GM12891 (cell line): ENCODE measurements at regions not wholly inside any gene's neighbourhood (a gene's known extent, or its start where the extent isn't known, plus 50 kb on each side); places are given as distances from the start of the nearest gene placed in this dataset.

ENCODE experiments used
- DNase-seq: peaks from one replicate; pipeline ENCODE4 v3.0.0; 2011; ENCODE audit warnings: low spot score; ENCODE audit not compliant: insufficient read length
- FAIRE-seq: peaks from 2 replicates; lab custom pipeline; 2011; peaks lifted over from hg19 to GRCh38; lab: Jason Lieb, UNC
- PAX5 ChIP-seq: IDR thresholded peaks from 2 replicates; pipeline ENCODE4 v1.6.1; 2011; ENCODE audit warnings: low read length, moderate library complexity, mild to moderate bottlenecking; ENCODE audit not compliant: insufficient read depth, severe bottlenecking
- POLR2A ChIP-seq: IDR thresholded peaks from 2 replicates; pipeline ENCODE4 v1.6.1; 2011; ENCODE audit warnings: low read depth, low read length, control low read depth
- POLR2AphosphoS5 ChIP-seq: IDR thresholded peaks from 2 replicates; pipeline ENCODE4 v1.6.1; 2011; ENCODE audit warnings: low read depth, low read length, control low read depth
- POU2F2 ChIP-seq: IDR thresholded peaks from 2 replicates; pipeline ENCODE4 v1.6.1; 2011; ENCODE audit warnings: low read depth, mild to moderate bottlenecking, control low read depth, low read length, moderate library complexity
- SPI1 ChIP-seq: IDR thresholded peaks from 2 replicates; pipeline ENCODE4 v1.6.1; 2011; ENCODE audit warnings: low read depth, low read length, control low read depth
- TAF1 ChIP-seq: IDR thresholded peaks from 2 replicates; pipeline ENCODE4 v1.6.1; 2011; ENCODE audit warnings: low read depth, low read length, control low read depth

DNA sequence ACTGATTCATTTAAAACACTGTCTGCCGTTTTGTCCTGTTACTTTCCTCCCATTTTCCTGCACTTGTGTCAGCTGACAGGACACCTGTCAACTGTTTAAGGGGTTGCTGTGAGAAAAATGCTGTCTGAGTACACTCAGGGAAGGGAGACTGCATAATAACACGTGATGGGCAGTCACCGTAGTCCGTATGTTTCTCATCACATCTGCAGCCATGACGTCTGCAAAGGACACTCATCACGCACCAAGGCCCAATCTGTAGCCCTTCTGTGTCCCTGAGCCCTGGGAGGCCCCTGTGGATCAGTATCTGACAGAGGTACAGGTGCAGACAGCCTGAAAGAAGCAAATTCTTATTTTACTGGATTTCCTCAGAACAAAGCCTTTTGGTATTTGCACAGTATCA is 396.3 kb downstream of the YTHDC2 start:
- no peak for TF ChIP-seq POLR2AphosphoS5
- DNase-seq (no peak), FAIRE-seq (no peak)

DNA sequence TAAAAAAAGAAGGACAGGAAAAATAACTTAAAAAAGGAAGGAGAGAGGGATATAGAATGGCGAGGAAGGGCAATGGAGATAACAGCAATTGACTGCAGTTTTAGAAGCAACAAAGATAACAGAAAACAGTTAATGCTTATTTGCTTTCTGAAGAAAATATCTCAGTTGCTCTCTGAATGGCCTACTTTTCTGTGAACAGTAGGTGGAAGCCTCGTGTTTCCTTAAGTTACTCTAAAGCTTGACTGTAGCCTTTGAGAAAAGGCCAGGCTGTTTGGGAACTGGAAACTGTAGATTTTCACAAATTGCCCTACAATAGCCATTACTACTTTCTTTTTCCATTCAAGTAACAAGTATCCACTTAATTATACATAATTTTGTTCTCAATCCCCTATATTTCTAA is 404.5 kb downstream of the YTHDC2 start:
- FAIRE-seq (no peak), DNase-seq (no peak)
- TF ChIP-seq POU2F2 (no peak), POLR2A (no peak), SPI1 (no peak), TAF1 (no peak), PAX5 (no peak), POLR2AphosphoS5 (no peak)

- no peak for FAIRE-seq
- TF ChIP-seq POU2F2 (no peak), PAX5 (no peak), SPI1 (no peak), POLR2A (no peak), POLR2AphosphoS5 (no peak), TAF1 (no peak)
- no peak for DNase-seq
Observed at GRCh38 chr5:113922343-113922742, 408.8 kb downstream of the YTHDC2 start.

DNA sequence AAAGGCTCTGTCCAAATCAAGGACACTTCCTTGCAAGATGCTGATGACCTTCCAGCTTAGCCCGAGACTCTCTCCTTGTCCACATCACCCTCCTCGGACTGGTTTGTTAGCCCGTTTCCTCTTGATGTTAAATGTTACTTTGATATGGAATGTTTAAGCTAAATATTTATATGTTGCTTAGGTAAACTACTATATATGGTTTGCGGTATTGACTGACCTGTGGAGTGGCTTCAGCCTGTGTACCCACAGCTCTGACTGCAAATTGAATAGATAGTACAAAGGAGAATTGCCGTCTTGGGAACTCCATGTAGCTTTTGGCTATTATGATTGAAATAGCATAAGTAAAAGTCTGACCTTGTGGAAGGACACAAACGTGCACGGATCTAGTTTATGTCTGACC is 422.0 kb downstream of the YTHDC2 start:
- no peak for DNase-seq
- TF ChIP-seq SPI1 (no peak), TAF1 (no peak), POLR2A (no peak), POU2F2 (no peak), POLR2AphosphoS5 (no peak), PAX5 (no peak)
- FAIRE-seq = no peak

DNA sequence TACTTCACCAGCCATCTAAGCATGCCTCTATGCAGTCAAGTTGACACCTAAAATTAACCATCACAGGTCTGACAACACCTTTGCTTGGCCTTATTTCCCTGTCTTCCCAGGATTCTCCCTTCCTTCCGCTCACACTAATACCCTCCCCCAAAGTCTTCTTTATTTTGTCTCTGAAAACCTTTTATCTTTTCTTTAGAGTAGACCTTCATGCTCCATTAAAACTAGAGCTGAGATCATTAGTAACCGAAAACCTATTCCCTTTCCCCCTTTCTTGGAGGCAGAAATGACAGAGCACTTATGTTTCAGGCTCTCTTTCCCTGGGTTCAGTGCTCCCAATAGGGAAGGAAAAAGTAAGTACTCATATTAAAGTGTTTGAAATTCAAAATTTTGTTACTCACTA is 423.8 kb downstream of the YTHDC2 start:
- TF ChIP-seq PAX5 (no peak), POLR2AphosphoS5 (no peak), TAF1 (no peak), SPI1 (no peak), POU2F2 (no peak), POLR2A (no peak)
- DNase-seq (no peak), FAIRE-seq (no peak)

- FAIRE-seq (no peak), DNase-seq (no peak)
- TF ChIP-seq TAF1 = no peak
Observed at GRCh38 chr5:113939988-113940387, 421.9 kb upstream of the KCNN2 start.

DNA sequence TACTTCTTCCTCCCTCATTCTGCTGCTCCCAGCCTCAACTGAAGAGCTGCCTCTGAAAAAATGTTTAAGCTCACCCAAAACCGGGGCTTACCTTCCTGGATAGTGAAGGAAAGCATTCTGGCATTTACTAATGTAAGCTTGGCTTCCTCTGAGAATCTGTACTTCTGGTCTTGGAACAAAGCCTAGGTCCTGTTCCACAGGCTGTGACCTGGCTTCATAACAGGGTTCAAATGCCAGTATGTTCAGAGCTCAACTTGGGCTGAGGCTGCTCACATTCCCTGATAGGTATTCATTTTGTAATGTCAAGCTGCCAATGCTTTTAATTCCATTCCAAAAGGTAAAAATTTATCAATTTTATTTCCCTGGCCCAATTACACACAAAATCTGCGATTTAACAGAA is 411.7 kb upstream of the KCNN2 start:
- no peak for FAIRE-seq
- TF ChIP-seq POU2F2 = no peak
- TF ChIP-seq POLR2A = no peak
- TF ChIP-seq PAX5 = no peak
- no peak for TF ChIP-seq TAF1
- no peak for TF ChIP-seq POLR2AphosphoS5
- no peak for TF ChIP-seq SPI1
- DNase-seq = no peak

DNA sequence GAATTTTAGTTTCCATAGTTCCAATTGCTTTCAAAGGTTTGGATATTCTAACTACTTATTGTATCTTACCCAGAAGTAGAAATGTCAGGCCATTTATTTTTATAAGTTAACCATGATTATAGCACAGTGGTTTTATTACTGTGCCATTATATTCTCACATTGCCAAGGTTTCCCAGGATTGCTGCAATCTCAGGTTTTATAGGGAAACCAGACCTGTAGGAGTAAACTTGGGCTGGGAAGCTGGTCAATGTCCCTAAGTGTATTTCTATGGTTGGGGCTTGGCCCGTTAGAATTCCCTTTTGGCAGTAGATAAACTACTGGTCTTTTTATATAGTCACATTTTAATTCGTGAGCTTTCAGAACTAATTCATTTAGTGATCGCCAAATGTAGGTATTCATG is 396.6 kb upstream of the KCNN2 start:
- DNase-seq (no peak), FAIRE-seq (no peak)
- TF ChIP-seq SPI1 = no peak
- no peak for TF ChIP-seq TAF1
- no peak for TF ChIP-seq POLR2AphosphoS5
- no peak for TF ChIP-seq POLR2A
- TF ChIP-seq POU2F2 = no peak
- TF ChIP-seq PAX5 = no peak

DNA sequence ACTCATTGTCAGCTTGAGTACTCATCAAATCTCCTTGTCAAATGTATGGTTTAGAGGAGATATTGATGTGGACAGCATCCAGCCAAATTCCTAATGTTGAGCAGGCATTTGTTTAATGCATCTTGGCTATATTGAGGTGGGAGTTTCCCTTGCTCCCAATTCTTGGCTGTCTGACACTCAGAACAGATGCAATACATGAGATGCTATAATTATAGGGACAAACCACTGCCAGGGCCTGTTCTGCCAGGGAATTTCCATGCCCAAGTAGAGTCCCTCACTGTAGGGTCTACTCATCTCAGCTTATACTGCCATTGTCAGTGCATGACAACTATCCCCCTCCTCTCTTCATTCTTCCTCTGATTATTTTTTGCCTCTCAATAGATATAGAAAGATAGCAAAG is 392.0 kb upstream of the KCNN2 start:
- FAIRE-seq (no peak), DNase-seq (no peak)
- TF ChIP-seq POLR2A (no peak), POU2F2 (no peak), TAF1 (no peak), SPI1 (no peak), POLR2AphosphoS5 (no peak), PAX5 (no peak)

- FAIRE-seq = no peak
- TF ChIP-seq POU2F2 = no peak
- TF ChIP-seq TAF1 = no peak
- no peak for TF ChIP-seq SPI1
- TF ChIP-seq POLR2A = no peak
- DNase-seq = no peak
Observed at GRCh38 chr5:113971454-113971853, 390.4 kb upstream of the KCNN2 start.

DNA sequence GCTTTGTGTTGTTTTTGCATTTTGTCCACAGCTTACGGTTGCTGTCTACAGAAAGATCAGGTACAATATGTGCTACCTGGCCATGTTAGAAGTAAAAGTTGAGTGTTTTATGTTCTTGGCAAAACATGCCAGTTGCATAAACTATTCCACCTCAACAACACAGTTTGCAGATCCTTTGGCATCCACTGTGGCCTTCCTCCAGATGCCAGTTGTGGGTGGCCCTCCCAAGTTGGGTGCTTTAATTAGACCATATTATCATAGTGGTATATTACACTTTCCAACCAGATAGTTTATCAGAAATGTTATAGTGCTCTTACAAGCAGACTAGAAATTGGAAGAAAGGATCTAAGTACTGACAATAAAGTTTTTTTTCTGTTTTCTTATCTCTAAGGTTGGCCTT is 386.9 kb upstream of the KCNN2 start:
- DNase-seq (no peak), FAIRE-seq (no peak)
- TF ChIP-seq TAF1 = no peak
- TF ChIP-seq POLR2AphosphoS5 = no peak
- no peak for TF ChIP-seq PAX5
- no peak for TF ChIP-seq POU2F2
- TF ChIP-seq POLR2A = no peak
- no peak for TF ChIP-seq SPI1
